Cardiac muscle cell (in vitro differentiated cells and primary cell): ENCODE measurements at regions not wholly inside any gene's neighbourhood (a gene's known extent, or its start where the extent isn't known, plus 50 kb on each side); places are given as distances from the start of the nearest gene placed in this dataset.

Source experiments
- DNase-seq, 2 donors: peaks; one replicate each; pipeline versions ENCODE4 v3.0.0 to v3.0.0-alpha.2; 2010 to 2017; ENCODE audit warnings: low read depth in 1 of 2, low spot score in 1 of 2
- H3K27ac ChIP-seq: fragments of 200-600 bp; sonication (generic); 2 replicates; pipeline ENCODE4 v1.5.1; 2016
- H3K27me3 ChIP-seq: fragments of 200-600 bp; sonication (generic); 2 replicates; pipeline ENCODE4 v1.6.0; 2016; ENCODE audit warnings: control low read depth
- H3K36me3 ChIP-seq: fragments of 200-600 bp; sonication (generic); 2 replicates; pipeline ENCODE4 v1.5.1; 2016; ENCODE audit warnings: control low read depth
- H3K4me1 ChIP-seq: fragments of 200-600 bp; sonication (generic); 2 replicates; pipeline ENCODE4 v1.8.1; 2017; ENCODE audit warnings: low read depth, mild to moderate bottlenecking, mixed run types
- H3K4me3 ChIP-seq: fragments of 200-600 bp; sonication (generic); 2 replicates; pipeline ENCODE4 v1.5.1; 2016; ENCODE audit warnings: mild to moderate bottlenecking
- H3K9me3 ChIP-seq: fragments of 200-600 bp; sonication (generic); 2 replicates; pipeline ENCODE4 v1.5.1; 2017; ENCODE audit warnings: low read depth, mild to moderate bottlenecking, control low read depth
- CTCF ChIP-seq: IDR thresholded peaks from 2 replicates; pipeline ENCODE4 v1.5.1; 2012; ENCODE audit warnings: low read depth, mild to moderate bottlenecking, low read length

- DNase-seq: no peak
- no peaks in the 10 kb centered on the region for H3K4me1 ChIP-seq
- H3K27me3 ChIP-seq: no peaks in the 10 kb centered on the region
- H3K9me3 ChIP-seq: no peaks in the 10 kb centered on the region
- no peaks in the 10 kb centered on the region for H3K36me3 ChIP-seq
- no peak overlapping the region for H3K4me3 ChIP-seq
- no peak for TF ChIP-seq CTCF
- no peak overlapping the region for H3K27ac ChIP-seq
Observed at GRCh38 chr14:66076176-66076575, 410.0 kb upstream of the CCDC196 start.

GRCh38 chr14:66078006-66078405 lies 408.2 kb upstream of the CCDC196 start:
- no peaks in the 10 kb centered on the region for H3K9me3 ChIP-seq
- no peaks in the 10 kb centered on the region for H3K4me1 ChIP-seq
- DNase-seq: no peak
- no peaks in the 10 kb centered on the region for H3K27me3 ChIP-seq
- no peak overlapping the region for H3K4me3 ChIP-seq
- no peak for TF ChIP-seq CTCF
- H3K27ac ChIP-seq: no peak overlapping the region
- no peaks in the 10 kb centered on the region for H3K36me3 ChIP-seq

- H3K9me3 ChIP-seq: no peaks in the 10 kb centered on the region
- H3K4me3 ChIP-seq: no peak overlapping the region
- no peaks in the 10 kb centered on the region for H3K4me1 ChIP-seq
- H3K27me3 ChIP-seq: no peaks in the 10 kb centered on the region
- no peak overlapping the region for H3K27ac ChIP-seq
- peak in 1 of 2 donors; percentile 58 for DNase-seq
- H3K36me3 ChIP-seq: no peaks in the 10 kb centered on the region
- no peak for TF ChIP-seq CTCF
Observed at GRCh38 chr14:66081594-66082376, 404.4 kb upstream of the CCDC196 start.

GRCh38 chr14:66085224-66085623 lies 400.9 kb upstream of the CCDC196 start:
- no peak overlapping the region for H3K27ac ChIP-seq
- H3K9me3 ChIP-seq: no peaks in the 10 kb centered on the region
- no peaks in the 10 kb centered on the region for H3K4me1 ChIP-seq
- H3K27me3 ChIP-seq: no peaks in the 10 kb centered on the region
- no peak for DNase-seq
- no peak overlapping the region for H3K4me3 ChIP-seq
- no peak for TF ChIP-seq CTCF
- no peaks in the 10 kb centered on the region for H3K36me3 ChIP-seq

- no peaks in the 10 kb centered on the region for H3K36me3 ChIP-seq
- no peak overlapping the region for H3K4me3 ChIP-seq
- TF ChIP-seq CTCF: no peak
- DNase-seq: no peak
- H3K27ac ChIP-seq: no peak overlapping the region
- H3K27me3 ChIP-seq: no peaks in the 10 kb centered on the region
- no peaks in the 10 kb centered on the region for H3K4me1 ChIP-seq
- no peaks in the 10 kb centered on the region for H3K9me3 ChIP-seq
Observed at GRCh38 chr14:66085665-66086064, 400.5 kb upstream of the CCDC196 start.
